ENCODE measurements at regions not wholly inside any gene's neighbourhood (a gene's known extent, or its start where the extent isn't known, plus 50 kb on each side); places are given as distances from the start of the nearest gene placed in this dataset.

GRCh38 chr1:219088778-219089557, 84.7 kb upstream of the LYPLAL1 start:
- TF ChIP-seq NRF1 (conservative IDR thresholded peaks at IDR 0.05; ENCODE audit: low read depth, low read length) (no peak), POLR2A (IDR thresholded peaks at IDR 0.05; ENCODE audit: low read depth, low read length) (no peak)
- TF ChIP-seq, protein P1, sequence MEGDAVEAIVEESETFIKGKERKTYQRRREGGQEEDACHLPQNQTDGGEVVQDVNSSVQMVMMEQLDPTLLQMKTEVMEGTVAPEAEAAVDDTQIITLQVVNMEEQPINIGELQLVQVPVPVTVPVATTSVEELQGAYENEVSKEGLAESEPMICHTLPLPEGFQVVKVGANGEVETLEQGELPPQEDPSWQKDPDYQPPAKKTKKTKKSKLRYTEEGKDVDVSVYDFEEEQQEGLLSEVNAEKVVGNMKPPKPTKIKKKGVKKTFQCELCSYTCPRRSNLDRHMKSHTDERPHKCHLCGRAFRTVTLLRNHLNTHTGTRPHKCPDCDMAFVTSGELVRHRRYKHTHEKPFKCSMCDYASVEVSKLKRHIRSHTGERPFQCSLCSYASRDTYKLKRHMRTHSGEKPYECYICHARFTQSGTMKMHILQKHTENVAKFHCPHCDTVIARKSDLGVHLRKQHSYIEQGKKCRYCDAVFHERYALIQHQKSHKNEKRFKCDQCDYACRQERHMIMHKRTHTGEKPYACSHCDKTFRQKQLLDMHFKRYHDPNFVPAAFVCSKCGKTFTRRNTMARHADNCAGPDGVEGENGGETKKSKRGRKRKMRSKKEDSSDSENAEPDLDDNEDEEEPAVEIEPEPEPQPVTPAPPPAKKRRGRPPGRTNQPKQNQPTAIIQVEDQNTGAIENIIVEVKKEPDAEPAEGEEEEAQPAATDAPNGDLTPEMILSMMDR (IDR thresholded peaks at IDR 0.05 in 2 of 3, conservative IDR thresholded peaks at IDR 0.05 in 1 of 3; ENCODE audit: control insufficient read depth in 2 of 3, extremely low read depth in 1 of 3, insufficient read depth in 1 of 3, low read depth in 3 of 3, low read length in 3 of 3) = no peak

Measured in GM12878 (cell line).